Tibial artery (tissue), 4 donors: ENCODE measurements at regions not wholly inside any gene's neighbourhood (a gene's known extent, or its start where the extent isn't known, plus 50 kb on each side); places are given as distances from the start of the nearest gene placed in this dataset.

Experiments
- DNase-seq, 2 donors: peaks; one replicate each; pipeline ENCODE4 v3.0.0-alpha.2; 2019
- H3K27ac ChIP-seq, 2 donors: fragments of 200-600 bp; sonication (generic) in 1 of 2; 1 replicate in 1 of 2; 2 replicates in 1 of 2; pipeline ENCODE4 v1.5.1; 2018 to 2019; ENCODE audit warnings: mild to moderate bottlenecking in 1 of 2
- H3K27me3 ChIP-seq, 2 donors: fragments of 200-600 bp; sonication (generic) in 1 of 2; one replicate each; pipeline versions ENCODE4 v1.5.1 to v1.6.0; 2016 to 2019
- H3K36me3 ChIP-seq, 3 donors: fragments of 200-600 bp; sonication (generic) in 2 of 3; one replicate each; pipeline ENCODE4 v1.5.1; 2016 to 2019; ENCODE audit warnings: mild to moderate bottlenecking in 2 of 3
- H3K4me1 ChIP-seq, 4 donors: fragments of 200-600 bp; sonication (generic) in 2 of 4; 1 replicate in 3 of 4; 2 replicates in 1 of 4; pipeline ENCODE4 v1.5.1; 2016 to 2019
- H3K4me3 ChIP-seq, 2 donors: fragments of 200-600 bp; sonication (generic) in 1 of 2; 1 replicate in 1 of 2; 2 replicates in 1 of 2; pipeline ENCODE4 v1.5.1; 2018 to 2019; ENCODE audit warnings: mild to moderate bottlenecking in 2 of 2
- H3K9me3 ChIP-seq, 3 donors: fragments of 200-600 bp; sonication (generic) in 1 of 3; one replicate each; pipeline ENCODE4 v1.5.1; 2016 to 2019
- CTCF ChIP-seq, 2 experiments: fragments of 200-600 bp in 1 of 2; fragments of 450-650 bp in 1 of 2; IDR thresholded peaks; one replicate each; pipeline ENCODE4 v1.5.1; 2017 to 2019; ENCODE audit warnings: antibody characterized with exemption in 2 of 2, mild to moderate bottlenecking in 1 of 2, moderate library complexity in 1 of 2
- intact Hi-C: fragments of 100-400 bp; cut with DNase I; formaldehyde crosslinking; loops from one replicate; pipeline ENCODE4 v1.15.0; 2023; ENCODE audit warnings: low total_unique reads

DNA sequence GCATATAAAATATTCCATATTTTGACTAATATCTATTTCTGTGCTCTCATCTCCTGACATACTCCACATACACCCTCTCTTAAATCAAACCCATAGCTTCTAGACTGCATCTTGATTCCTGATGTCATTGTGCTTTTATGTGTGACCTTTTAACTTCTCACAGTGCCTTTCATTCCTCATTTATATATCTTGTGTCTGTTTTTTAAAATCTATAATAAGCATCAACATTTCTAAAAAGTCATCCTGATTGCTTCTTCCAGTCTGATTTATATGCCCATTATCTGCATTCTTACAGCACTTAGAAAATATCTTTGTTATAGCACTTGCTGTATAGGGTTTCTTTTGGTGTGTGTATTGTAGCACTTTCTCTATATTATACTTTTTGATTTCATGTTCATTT is 190.1 kb upstream of the ITM2A start:
- no peak for TF ChIP-seq CTCF (IDR thresholded peaks at IDR 0.05)
- DNase-seq: no peak
- peaks cover 0 to 5% (median 0%) of the 10 kb centered on the region in 3 donors for H3K9me3 ChIP-seq
- no peak overlapping the region for H3K27ac ChIP-seq
- H3K36me3 ChIP-seq: no peaks in the 10 kb centered on the region
- intact Hi-C loops: no loop called here
- no peaks in the 10 kb centered on the region for H3K4me1 ChIP-seq
- no peak overlapping the region for H3K4me3 ChIP-seq
- H3K27me3 ChIP-seq: no peaks in the 10 kb centered on the region

DNA sequence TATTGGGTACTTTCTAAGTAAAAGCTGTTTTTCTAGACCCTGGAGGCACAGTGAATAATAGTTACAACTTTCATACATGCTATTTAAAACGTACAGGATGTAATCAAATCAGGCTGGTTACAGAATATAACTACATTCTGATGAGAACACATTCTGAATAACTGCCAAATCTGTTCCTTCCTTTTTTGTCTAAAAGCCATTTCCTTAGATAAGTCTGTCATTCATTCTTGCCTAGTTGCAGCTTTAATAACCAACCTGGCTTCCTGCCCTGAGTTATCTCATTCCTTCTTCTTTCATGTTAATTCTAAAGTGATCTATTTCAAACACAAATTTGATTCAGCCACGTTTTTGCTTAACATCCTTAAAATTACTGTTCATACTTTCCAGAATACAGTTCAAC is 189.7 kb upstream of the ITM2A start:
- Histone ChIP-seq H3K27me3 (no peaks in the 10 kb centered on the region), H3K36me3 (no peaks in the 10 kb centered on the region), H3K27ac (no peak overlapping the region), H3K4me3 (no peak overlapping the region), H3K9me3 (peaks cover 0 to 5% (median 0%) of the 10 kb centered on the region in 3 donors), H3K4me1 (no peaks in the 10 kb centered on the region)
- no peak for TF ChIP-seq CTCF (IDR thresholded peaks at IDR 0.05)
- no peak for DNase-seq
- intact Hi-C loops: no loop called here

- intact Hi-C loops: no loop called here
- DNase-seq: no peak
- Histone ChIP-seq H3K36me3 (no peaks in the 10 kb centered on the region), H3K27ac (no peak overlapping the region), H3K9me3 (peaks cover 0 to 6% (median 5%) of the 10 kb centered on the region in 3 donors), H3K27me3 (no peaks in the 10 kb centered on the region), H3K4me1 (no peaks in the 10 kb centered on the region), H3K4me3 (no peak overlapping the region)
- TF ChIP-seq CTCF (IDR thresholded peaks at IDR 0.05): no peak
Observed at GRCh38 chrX:79530310-79531108, 163.4 kb upstream of the ITM2A start.

- Histone ChIP-seq H3K4me1 (no peaks in the 10 kb centered on the region), H3K9me3 (peaks cover 0 to 14% (median 13%) of the 10 kb centered on the region in 3 donors), H3K4me3 (no peak overlapping the region), H3K36me3 (no peaks in the 10 kb centered on the region), H3K27me3 (no peaks in the 10 kb centered on the region), H3K27ac (no peak overlapping the region)
- no peak for TF ChIP-seq CTCF (IDR thresholded peaks at IDR 0.05)
- no peak for DNase-seq
- intact Hi-C loops: no loop called here
Observed at GRCh38 chrX:79524642-79525041, 157.5 kb upstream of the ITM2A start.

GRCh38 chrX:79515529-79515928 is 148.4 kb upstream of the ITM2A start:
- Histone ChIP-seq H3K9me3 (no peaks in the 10 kb centered on the region), H3K27ac (no peak overlapping the region), H3K27me3 (no peaks in the 10 kb centered on the region), H3K36me3 (no peaks in the 10 kb centered on the region), H3K4me3 (no peak overlapping the region), H3K4me1 (no peaks in the 10 kb centered on the region)
- TF ChIP-seq CTCF (IDR thresholded peaks at IDR 0.05): no peak
- no peak for DNase-seq
- intact Hi-C loops: no loop called here
